Astrocyte of the cerebellum (primary cell): ENCODE measurements at regions not wholly inside any gene's neighbourhood (a gene's known extent, or its start where the extent isn't known, plus 50 kb on each side); places are given as distances from the start of the nearest gene placed in this dataset.

Experiments
- DNase-seq: peaks from one replicate; pipeline ENCODE4 v3.0.0-alpha.2; 2011; ENCODE audit warnings: low read depth
- H3K4me3 ChIP-seq: 2 replicates; pipeline ENCODE4 v1.5.1; 2011; ENCODE audit warnings: mild to moderate bottlenecking, low read depth, low read length, moderate library complexity
- in situ Hi-C: cut with HindIII; loops from 2 replicates; pipeline ENCODE4 v1.10.0; 2017; ENCODE audit warnings: low sequenced_read_pairs
- TF ChIP-seq, protein P1 (sequence below): IDR thresholded peaks from 2 replicates; pipeline ENCODE4 v1.5.1; 2012; ENCODE audit warnings: low read length, low read depth, moderate library complexity, mild to moderate bottlenecking; ENCODE audit errors: missing control alignments

DNA sequence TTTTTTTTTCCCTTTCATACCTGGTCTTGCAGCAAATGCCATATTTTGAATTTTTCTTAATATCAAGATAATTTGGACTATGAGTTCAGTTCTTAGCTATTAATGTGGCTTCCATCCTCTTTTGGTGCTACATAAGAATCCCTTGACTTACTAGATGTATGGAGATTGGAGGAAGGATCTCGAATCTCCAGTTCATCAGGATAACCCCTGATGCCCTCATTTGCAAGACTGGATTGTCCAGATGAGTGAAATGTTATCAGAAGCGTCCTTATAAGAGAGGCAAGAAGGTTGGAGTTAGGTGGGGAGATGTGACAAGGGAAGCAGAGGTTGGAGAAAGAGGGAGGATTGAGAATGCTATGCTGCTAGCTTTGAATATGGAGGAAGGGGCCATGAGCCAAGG lies 499.6 kb upstream of the SYNCRIP start:
- H3K4me3 ChIP-seq, result no peak overlapping the region
- in situ Hi-C loops, result no loop called here
- TF ChIP-seq, protein P1, sequence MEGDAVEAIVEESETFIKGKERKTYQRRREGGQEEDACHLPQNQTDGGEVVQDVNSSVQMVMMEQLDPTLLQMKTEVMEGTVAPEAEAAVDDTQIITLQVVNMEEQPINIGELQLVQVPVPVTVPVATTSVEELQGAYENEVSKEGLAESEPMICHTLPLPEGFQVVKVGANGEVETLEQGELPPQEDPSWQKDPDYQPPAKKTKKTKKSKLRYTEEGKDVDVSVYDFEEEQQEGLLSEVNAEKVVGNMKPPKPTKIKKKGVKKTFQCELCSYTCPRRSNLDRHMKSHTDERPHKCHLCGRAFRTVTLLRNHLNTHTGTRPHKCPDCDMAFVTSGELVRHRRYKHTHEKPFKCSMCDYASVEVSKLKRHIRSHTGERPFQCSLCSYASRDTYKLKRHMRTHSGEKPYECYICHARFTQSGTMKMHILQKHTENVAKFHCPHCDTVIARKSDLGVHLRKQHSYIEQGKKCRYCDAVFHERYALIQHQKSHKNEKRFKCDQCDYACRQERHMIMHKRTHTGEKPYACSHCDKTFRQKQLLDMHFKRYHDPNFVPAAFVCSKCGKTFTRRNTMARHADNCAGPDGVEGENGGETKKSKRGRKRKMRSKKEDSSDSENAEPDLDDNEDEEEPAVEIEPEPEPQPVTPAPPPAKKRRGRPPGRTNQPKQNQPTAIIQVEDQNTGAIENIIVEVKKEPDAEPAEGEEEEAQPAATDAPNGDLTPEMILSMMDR, result no peak
- no peak for DNase-seq

DNA sequence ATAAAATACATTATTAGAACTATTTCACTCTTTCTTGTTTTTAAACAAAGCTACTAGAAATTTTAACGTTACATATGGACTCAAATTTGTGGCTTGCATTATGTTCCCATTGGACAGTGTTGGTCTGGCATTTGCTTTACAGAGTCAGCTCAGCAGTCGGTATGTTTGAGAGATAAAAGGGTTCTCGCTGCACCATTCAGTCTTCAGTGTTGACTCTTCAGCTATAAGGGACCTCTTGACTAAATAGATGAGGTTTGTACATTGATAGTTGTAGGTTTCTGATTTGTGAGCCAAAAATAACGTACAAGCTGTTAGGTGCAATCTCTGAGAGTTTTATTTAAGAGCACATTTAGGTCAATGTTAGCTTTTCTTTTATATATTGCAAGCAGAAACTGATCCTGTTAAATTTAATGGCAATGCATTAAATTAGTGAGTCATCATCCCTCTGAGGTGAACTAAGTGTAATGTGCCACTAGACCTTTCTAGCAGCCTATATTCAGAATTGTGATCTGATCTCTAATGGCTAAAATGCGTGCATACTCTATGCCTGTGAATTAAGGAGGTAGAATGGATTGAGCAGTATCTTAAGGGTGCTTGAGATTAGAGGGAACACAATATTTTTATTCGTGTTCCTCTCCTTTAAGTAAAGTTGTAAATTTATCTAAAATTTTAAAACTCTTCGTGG lies 485.6 kb upstream of the SYNCRIP start:
- TF ChIP-seq, protein P1, result no peak
- in situ Hi-C loops, result no loop called here

GRCh38 chr6:86122086-86122485 lies 479.4 kb upstream of the SYNCRIP start:
- H3K4me3 ChIP-seq, result no peak overlapping the region
- no peak for DNase-seq
- TF ChIP-seq, protein P1, result no peak
- in situ Hi-C loops, result no loop called here

More for the DNA sequence above, 485.6 kb upstream of the SYNCRIP start:
- no peak overlapping the region for H3K4me3 ChIP-seq
- no peak for DNase-seq

DNA sequence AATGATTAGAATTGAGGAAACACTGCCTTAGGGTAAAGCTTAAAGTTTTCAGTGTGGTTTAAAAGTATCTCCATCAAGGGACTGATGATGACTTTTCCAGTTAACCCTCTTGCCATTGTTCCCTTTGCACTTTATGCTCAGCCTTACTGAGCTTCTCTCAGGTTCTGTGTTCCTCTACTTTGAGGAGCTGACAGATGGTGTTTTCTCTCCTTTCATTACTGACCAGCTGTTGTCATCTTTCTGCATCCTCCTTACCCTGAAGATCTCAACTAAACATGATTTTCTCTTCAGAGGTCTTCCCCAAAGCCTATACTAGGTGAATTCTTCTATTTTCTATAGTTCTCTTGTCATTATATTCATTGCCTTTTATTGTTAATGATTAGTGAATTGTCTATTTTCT lies 475.6 kb upstream of the SYNCRIP start:
- in situ Hi-C loops, result no loop called here
- H3K4me3 ChIP-seq, result no peak overlapping the region
- TF ChIP-seq, protein P1, result no peak
- DNase-seq, result no peak

GRCh38 chr6:86107985-86108384 lies 465.3 kb upstream of the SYNCRIP start:
- in situ Hi-C loops, result no loop called here
- TF ChIP-seq, protein P1, result no peak
- H3K4me3 ChIP-seq, result no peak overlapping the region
- no peak for DNase-seq

DNA sequence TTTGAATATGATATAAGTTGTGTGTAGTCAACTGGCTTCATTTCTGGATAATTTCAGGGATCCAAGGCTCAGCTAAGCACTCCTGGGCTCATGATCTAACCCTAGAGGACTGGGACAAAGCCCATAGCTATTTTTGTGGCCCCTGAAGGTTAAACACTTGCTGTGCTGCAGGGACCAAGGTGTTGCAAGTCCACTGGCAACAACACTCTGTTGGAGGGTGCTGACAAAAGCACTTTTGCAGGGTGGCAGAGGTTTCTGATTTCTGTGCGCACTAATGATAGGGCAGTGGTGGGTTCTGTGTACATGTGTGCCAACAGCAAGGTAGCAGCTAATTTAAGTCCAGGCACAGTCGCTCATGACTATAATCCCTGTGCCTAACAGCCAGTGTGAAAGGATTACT lies 445.3 kb upstream of the SYNCRIP start:
- DNase-seq, result no peak
- in situ Hi-C loops, result no loop called here
- no peak overlapping the region for H3K4me3 ChIP-seq
- TF ChIP-seq, protein P1, result no peak
